ENCODE measurements at regions not wholly inside any gene's neighbourhood (a gene's known extent, or its start where the extent isn't known, plus 50 kb on each side); places are given as distances from the start of the nearest gene placed in this dataset.

- TF ChIP-seq CTCF (IDR thresholded peaks at IDR 0.05 in 4 of 5, conservative IDR thresholded peaks at IDR 0.05 in 1 of 5): no peak
- no peak for TF ChIP-seq POLR2A (IDR thresholded peaks at IDR 0.05)
Measured at GRCh38 chr9:1957856-1958255, 57.3 kb upstream of the SMARCA2 start.
